AML-193 (cell line): ENCODE measurements at regions not wholly inside any gene's neighbourhood (a gene's known extent, or its start where the extent isn't known, plus 50 kb on each side); places are given as distances from the start of the nearest gene placed in this dataset.
A peak's percentile ranks its signal among the peaks of the same experiment; 100 is the strongest.

Experiments used
- DNase-seq, 2 experiments: peaks; one replicate each; lab custom pipeline; 2025; lab: John Stamatoyannopoulos, UW

DNA sequence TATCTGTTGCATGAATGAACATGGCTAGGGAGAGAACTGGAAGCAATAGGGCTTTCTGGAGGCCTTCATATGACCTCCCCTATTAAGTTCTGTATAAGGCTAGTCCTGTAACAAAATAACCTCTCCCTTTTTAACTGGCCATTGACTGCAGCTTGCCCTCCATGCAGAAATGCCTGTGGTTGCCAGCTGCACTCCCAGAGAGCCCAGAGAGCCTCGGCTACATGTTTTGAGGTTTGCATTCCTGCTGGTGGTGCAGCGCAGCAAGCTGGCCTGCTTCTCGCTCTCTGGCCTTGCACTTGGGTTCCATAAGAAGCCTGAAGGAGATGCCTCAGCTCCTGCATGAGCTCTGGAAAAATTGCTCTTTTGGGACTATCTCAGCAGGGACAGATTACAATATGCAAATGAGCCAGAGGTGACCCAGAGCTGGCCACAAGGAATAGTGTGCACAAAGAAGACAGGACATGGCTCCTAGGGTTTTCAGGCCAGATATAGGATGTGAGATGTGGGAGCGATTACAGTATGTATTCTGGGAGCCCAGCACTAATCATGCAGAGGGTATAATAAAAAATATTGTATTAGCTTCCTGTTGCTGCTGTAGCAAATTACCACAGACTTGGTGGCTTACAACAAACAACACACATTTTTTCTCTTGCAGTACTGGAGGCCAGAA, 186.7 kb downstream of the INSIG2 start:
- DNase-seq = no peak

DNA sequence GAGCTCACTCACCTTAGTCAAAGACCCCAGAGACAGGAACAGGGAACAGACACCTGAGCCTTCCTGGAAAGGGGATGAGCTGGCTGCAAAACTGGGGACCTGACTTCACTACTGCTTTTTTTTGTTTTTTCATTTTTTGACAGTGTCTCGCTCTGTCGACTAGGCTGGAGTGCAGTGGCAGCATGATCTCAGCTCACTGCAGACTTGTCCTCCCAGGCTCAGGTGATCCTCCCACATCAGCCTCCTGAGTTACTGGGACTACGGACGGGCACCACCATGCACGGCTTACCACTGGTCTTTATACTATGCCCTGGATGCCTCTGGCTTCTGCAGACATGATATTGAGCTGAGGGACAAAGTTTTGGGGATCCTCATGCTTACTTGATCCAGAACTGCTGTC, 184.1 kb downstream of the INSIG2 start:
- DNase-seq = no peak

DNA sequence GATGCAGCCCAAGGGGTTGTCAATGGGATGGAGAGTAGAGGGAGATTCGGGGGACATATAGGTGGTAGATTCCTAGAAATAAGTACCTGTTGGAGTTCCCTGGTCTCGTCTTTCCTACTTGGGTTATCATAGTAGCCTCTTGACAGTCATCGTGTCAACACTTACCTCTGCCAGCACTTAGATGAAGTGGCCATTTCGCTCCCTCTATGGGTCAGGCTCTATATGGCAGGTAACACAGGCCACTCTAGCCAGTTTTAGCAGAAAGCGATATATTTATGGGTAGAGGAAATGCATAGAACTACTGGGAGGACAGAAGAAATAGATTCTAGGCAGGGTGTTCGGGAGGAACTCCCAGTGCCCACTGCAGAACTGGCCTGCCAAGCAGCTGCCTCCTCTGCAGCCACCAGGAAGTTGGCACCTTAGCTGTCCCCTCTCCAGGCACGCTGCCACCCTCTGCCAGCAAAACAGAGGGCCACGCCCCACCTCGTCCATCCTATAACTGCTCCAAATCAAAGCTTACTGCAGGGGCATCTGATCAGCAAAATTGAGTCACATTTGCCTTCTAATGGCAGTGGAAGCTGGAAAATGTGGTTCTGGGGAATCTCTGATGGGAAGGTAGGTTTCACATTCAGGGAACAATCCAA, 181.3 kb downstream of the INSIG2 start:
- DNase-seq = peak; percentile 23 to 25

DNA sequence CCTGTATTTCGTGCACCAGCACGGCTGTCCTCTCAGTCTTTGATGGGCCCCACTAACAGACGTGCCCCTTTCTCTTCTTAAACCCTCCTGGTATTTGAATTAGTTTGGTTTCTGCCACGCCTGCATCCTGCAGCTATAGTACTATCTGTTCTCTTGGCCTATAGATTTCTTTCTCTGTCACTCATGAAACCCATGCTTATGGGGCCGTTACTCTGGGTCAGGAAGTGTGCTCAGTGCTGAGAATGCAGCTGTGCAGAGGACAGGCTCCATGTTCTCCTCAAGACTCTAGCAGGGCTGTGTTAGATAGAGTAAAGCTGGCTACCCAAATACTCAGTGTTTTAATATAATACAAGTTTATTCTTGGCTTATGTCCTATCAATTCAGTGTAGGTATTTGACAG, 180.0 kb downstream of the INSIG2 start:
- no peak for DNase-seq

DNA sequence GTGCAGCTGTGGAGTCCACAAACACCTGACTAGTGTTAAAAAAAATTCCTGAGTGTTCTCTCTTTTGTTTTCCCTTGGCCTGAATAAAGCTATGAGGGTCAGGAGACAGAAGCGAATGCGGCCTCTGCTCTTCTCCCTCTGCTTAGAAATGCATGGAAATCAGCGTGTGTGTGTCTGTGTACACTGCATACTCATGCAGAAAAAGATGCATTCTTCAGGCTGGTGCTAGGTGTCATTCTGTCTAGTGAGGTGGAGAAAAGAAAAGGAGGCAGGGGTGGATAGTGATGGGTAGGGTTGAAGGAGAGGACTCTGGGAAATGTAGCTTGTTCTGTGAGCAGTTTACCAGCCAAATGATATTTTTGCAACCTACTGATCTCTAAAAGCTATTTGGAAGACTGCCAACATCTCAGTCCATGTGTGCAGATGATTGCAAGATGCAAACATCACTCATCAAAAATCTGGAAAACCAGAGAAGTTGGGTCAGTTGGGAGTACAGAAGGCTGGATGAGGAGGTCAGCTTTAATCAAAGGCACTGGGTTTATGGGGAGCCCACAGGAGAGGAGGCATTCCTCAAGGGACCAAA, 177.7 kb downstream of the INSIG2 start:
- no peak for DNase-seq

DNA sequence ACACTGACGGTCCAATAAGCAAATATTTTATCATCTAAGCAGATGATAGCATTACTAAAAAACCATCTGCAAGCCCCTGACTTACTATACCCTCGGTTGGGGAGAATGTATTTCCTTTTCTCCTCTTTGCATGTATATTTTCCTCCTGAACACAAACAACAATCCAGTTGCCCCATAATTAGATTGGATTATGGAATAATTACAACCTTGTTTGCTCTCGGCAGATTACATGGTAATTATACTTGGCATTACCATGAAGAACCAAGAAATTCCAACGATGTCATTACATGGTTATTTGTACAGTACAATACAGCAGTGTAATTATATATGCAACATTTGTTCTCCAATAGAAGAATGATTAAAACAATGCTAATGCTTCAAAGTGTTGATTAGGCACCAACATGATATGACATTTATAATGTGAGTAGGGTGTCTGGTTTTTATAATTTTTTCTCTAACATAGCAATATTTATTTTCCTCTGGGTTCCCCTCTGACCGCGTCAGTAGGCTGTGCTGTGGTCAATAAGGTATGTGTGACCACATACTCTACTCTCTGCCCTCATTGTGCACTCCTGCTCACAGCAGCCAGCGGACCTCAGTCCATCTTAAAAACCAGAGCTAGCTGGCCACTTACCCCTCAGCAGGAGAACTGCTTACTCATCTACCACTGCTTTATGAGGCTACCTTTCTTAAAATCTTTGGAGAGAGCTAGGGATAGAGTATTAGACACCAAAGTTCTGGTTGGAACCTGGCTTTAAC, 176.1 kb downstream of the INSIG2 start:
- no peak for DNase-seq

DNA sequence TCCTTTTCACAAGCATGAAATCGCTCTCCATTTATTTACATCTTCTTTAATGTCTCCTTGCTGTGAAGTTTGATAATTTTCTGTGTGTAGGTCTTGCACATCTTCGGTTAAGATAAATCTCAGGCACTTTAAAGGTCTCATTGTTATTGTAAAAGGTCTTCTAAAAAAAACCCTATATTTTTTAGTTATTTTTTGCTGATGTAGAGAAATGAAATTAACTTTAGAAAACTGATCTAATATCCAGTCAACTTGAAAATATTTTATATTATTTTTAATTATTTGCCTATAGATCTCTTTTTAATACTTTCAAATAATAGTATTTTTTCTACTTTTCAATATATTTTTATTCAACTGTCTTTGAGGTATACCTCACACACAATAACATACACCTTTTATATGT, 169.4 kb downstream of the INSIG2 start:
- no peak for DNase-seq

DNA sequence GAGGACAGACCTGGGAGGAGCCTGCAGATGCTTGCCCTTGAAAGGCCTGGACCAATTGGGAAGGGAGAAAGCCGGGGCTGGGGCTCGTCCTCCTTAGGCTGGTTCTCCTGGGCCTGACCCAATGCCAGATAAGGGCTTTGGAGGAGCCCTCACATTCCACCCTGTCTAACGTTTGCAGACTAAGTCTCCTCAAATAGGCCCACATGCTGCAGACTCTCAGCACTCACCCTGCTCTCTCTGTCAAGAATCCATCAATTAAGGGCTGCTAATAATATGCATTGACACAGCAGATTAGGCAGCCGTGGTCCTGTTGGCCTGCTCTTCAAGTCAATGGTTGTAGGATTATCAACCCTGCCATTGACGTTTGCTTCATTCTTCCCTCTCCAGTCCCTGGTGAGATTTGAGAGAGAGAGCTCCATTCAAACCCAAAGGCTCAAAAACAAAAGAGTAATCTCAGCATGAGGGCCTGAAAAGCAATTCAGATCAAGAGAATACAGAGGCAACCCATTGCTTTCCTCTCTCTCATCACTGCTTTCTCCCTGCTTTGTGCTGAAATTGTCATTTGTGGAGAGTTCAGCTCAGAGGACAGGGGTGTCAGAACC, 167.6 kb downstream of the INSIG2 start:
- no peak for DNase-seq

DNA sequence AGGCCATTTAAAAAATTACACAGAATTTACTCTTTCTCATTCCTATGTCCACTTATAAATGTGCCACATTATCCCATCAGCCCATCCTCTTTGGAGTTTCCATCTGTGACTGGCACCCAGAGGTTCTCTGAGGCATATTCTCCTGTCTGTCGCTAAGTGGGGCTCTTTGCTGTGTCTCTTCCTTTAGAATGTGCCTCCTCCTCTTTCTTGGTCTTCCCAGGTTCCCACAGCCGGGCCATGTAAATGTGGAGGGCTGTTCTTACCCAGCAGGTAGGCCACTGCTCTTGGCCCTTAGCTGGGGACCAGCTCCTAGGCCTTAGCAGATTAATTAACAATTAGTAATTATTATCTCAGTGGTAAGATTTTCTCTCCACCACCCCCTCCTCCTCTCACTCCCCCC, 167.0 kb downstream of the INSIG2 start:
- no peak for DNase-seq

DNA sequence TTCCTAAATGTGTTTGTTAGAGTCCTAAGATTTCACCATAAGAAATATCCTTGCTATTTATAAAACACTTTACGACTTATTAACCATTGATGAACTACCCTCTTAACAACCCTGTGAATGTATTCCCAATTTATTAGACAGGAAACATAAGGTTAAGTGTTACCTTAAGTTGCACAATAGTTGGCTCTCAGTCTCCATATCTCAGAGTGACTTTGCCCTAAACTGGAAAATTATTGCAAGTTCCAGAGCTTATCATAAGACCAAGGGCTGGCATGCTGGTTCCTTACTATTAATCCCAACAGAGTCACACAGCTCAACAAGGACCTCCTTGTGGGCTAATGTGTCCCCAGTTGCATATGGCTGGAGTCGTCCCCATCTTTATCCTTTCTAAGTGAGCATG, 165.8 kb downstream of the INSIG2 start:
- DNase-seq = no peak

DNA sequence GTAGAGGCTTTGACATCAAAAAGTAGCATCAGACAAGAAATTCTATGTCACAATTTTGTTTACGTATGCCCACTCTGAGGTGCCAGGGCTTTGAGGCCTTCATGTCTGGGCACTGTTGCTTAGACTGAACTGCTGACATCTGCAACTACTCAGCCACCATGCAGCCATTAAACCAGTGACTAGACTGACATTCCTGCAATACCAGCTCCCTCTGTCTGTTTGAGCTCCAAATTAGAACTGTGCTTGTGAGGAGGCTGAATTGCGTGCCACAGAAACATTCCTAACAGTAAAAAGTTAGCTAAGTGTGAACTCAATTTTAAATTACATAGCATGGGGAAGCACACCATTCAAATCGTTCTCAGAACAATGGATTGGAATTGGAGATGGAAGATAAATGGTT, 163.2 kb downstream of the INSIG2 start:
- no peak for DNase-seq

DNA sequence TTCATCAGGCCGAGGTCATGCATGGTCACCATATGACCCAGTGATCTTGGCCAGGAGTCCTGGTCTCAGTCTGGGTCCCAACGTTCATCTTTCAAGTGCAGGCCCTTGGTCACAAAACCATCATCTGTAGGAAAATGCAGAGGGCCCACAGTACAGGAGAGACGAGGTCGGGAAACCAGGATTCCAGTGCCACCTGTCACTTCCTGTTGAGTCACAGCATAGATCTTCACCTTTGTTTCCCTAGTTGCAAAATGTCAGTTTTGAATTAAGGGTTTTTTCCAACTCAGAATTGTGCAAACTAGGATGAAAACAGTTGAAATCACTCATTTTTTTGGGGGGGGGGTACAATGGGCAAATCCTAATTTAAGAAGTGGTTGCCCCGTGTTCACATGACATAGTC, 162.2 kb downstream of the INSIG2 start:
- no peak for DNase-seq

DNA sequence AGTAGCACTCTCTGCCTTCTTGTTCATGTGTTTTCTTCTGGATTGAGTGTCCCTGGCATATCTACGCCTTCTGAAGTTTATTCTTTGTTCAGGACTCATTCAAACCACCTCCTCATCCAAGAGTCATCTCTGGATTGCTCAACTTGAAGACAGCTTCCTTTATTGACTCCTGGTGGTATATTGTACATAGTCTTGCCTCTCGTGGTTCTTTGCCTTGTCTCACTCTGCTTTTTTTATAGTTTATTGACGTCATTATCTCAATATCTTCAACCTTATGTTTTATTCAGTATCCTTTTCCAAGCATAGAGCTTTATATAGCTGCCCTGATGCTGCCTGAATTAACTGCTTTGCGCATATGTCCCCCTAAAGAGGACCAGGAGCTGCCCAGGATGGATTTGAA, 161.7 kb downstream of the INSIG2 start:
- DNase-seq = peak; percentile 44 to 51

DNA sequence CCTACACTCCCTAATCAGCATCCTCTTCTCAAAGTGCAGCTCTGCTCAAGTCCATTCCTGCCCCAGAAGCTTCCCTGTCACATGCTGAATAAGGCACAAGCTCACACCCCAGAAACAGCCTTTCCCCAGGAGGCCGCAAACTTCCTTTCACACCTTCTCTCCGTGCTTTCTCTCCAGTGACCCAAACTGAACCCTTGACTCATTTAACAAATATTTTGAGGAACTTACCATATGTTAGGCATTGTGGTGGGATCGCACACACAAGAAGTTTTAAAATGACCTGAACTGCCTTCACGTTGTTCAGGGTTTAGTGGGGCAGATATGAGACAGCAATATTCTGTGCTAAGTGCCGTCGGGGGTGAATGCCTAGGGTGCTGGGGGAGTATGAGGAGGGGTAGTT, 161.3 kb downstream of the INSIG2 start:
- peak; percentile 65 to 68 for DNase-seq

DNA sequence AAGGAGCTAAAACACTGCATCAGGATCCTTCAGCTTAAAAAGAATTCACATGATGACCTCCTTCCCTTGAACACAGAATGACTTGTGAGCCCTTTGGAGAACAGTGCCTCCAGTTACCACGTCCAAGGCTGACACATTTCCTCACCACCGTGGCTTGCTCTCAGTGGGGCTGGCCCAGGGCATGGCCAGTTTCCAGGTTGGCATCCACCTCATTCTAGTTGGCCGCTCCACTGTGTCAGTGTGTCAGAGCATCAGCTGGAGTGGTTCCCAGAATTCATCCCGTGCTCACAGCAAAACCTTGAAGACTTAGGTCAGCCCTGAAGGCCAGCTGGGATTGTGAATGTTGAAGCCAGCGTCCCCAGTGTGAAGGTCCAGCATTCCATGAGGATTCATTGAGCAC, 158.5 kb downstream of the INSIG2 start:
- no peak for DNase-seq

DNA sequence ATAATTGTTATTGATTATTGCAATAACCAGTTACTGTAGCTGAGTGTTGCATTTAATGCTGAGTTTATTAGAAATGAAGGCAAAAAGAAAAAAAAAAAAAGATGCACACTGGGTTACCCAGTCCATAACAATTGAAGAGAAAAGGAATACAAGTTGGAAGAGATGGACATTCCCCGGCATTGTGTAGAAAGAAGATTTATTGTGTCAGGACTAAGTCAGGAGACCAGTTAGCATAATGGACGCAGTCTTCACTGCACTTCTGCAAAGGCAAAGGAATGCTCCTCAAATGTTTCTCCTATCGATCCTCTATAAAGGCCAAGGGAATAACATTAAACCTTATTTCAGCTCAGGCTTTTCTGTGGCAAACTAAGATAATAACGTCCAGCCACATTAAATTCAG, 157.8 kb downstream of the INSIG2 start:
- DNase-seq = no peak

DNA sequence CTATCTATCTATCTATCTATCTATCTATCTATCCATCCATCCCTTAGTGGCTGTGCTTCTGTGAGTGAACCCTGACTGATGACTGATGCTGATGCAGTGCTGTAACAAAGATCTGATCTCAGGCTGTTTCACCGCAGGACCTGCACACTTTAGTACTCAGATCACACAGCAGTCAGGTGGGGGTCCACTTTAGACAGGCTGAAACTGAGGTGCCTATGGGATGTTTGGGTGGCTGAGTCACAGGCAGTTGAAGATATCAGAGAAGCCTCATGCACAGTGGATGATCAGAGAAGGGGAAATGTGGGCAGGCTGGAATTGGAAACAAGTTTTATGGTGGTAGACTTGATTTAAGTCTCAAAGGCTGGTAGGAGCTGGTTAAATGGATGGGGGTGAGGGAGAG, 156.4 kb downstream of the INSIG2 start:
- no peak for DNase-seq

DNA sequence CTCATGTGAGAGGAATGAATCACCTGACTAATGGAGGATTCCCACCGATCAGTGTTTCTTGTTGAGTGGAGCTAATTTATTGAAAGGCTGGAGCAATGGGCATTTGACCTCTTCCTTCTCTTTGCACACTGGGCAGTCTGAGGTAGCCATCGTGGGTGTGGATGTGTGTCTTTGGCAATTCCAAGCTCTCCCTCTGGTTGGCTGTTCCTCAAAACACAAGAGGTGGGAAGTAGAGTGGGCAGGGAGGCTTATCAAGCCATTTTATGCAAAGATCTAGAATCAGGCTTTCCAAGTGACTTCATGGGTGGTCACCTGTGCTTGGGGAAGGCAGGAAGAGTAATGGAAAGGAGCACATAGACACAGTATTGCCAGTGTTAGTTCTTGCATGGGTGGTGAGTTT, 154.8 kb downstream of the INSIG2 start:
- no peak for DNase-seq

DNA sequence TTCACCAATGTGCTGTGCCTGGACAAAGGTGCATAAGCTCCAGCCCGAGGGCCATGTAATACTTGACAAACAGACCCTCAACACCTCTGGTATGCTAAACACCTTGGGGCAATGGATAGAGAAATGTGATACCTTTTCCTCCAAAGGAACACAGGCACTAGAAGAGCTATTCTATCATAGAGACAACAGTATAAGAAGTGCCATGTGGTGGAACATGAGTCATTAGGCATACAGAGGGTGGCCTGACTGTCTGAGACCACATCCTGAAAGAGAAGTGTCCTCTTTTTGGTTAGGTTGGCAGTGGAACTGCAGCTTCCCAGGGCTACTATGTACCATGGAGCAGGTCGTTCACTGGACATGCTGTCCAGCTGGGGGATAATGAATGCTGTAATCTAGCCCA, 153.9 kb downstream of the INSIG2 start:
- peak; percentile 48 to 54 for DNase-seq

DNA sequence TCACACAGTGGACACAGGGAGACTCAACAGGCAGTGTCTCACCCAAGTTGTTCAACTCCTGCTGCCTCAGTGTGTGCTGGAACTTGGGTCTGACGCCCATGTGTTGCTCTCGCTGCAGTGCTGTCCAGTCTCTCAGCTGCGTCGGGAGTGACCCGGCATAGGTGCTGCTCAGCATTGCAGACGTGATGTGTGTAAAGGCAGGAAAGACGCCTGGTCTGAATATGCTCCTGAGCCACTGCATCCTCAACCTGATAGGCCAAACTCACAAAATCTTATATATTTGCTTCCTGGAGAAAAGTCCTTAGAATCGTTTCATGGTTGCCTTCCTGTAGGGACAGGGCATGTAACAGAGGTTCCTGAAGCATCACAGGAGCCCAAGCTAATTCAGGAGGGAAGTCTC, 152.9 kb downstream of the INSIG2 start:
- no peak for DNase-seq

DNA sequence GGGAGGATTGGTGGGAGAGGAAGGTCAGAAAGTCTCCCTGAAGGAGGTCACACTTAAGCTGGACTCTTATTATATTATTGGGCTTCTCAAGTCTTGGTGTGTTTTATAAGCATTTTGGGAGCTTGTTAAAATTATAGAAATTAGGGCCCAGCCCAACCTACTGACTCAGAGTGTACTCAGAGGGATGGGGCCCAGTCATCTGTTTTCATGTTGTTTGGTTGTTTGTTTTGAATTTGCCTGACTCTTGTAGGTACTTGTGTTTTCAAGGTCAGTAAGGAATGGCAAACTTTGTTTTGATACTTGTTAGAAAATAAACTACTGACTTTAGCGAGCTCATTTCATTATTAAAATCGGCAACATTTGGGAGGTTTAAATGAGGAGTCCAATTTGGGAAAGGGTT, 152.0 kb downstream of the INSIG2 start:
- DNase-seq = no peak

DNA sequence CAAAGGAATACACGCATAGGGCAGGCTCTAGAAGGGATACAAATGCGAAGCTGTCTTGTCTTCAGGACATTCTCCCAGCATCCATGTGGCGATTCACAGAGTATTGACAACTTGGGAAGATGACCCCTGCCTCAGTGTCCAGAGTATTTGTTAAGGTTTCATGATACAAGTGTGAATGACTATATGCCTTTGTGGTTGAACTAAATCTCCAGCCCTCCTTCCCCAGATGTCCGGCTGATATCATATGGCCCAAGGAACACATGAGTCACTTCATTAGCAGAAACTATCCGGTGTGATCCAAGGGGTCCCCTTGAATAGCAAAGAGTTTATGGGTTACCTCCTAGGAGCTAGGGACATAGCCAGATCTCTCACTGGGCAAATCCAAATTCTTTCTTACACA, 151.0 kb downstream of the INSIG2 start:
- no peak for DNase-seq

DNA sequence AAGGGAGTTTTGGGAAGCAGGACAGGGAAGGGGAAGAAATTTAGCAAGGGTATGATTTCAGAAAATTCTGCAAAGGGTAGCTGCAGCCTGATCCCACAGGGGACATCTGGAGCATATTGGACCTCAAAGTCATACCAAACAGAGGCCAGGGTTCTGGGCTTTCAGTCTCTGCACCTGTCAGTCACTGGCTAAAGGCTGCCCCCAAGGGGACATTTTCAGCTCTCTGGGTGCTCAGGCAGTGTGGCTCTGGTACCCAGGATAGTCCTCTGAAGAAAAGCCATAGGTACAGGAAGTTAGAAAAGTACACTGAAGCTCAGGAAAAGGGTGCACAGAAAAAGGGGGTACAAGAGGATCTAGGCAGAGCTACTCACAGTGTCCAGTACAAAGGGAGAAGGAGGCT, 149.2 kb downstream of the INSIG2 start:
- no peak for DNase-seq
